A549 (cell line): ENCODE measurements at regions not wholly inside any gene's neighbourhood (a gene's known extent, or its start where the extent isn't known, plus 50 kb on each side); places are given as distances from the start of the nearest gene placed in this dataset.
"Not testable (repeated sequence)": the region's sequence is repeated elsewhere in the genome, so short reads cannot be mapped to it uniquely, and the experiment has no call there.

ENCODE experiments used
- ATAC-seq, 2 experiments: fragments of 200-7000 bp in 1 of 2; fragments of >200 bp in 1 of 2; cut with Nextera tagmentation in 1 of 2; cut with Tn5 transposase in 1 of 2; 3 replicates each; pipeline versions ENCODE4 v1.8.0 to v1.9.1; 2018 to 2020; ENCODE audit warnings: mild to moderate bottlenecking in 1 of 2, moderate library complexity in 1 of 2
- CTCF ChIA-PET: fragments of 300-600 bp; sonication (Branson Sonifier 250); formaldehyde crosslinking; extraction: SDS; loops from one replicate; lab custom pipeline; 2021; ENCODE audit warnings: antibody characterized with exemption, inconsistent platforms; lab: Yijun Ruan, JAX
- POLR2A ChIA-PET: fragments of 350-600 bp; formaldehyde crosslinking; extraction: SDS; loops from one replicate; lab custom pipeline; 2021; ENCODE audit warnings: antibody characterized with exemption, inconsistent platforms; lab: Yijun Ruan, JAX
- DNase-seq, 2 experiments: peaks; one replicate each; pipeline versions ENCODE4 v3.0.0 to v3.0.0-alpha.2; 2011 to 2016; ENCODE audit warnings: low read depth in 1 of 2, low spot score in 1 of 2
- FAIRE-seq: peaks from 2 replicates; lab custom pipeline; 2011; peaks lifted over from hg19 to GRCh38; lab: Jason Lieb, UNC
- H3K27ac ChIP-seq, 2 experiments: fragments of >200 bp; sonication (Bioruptor Twin); formaldehyde crosslinking; 3 replicates each; pipeline ENCODE4 v1.5.1; 2016 to 2017
- H3K4me1 ChIP-seq: fragments of >200 bp; sonication (Bioruptor Twin); formaldehyde crosslinking; 3 replicates; pipeline ENCODE4 v1.6.1; 2016
- H3K4me2 ChIP-seq: fragments of >200 bp; sonication (Bioruptor Twin); formaldehyde crosslinking; 3 replicates; pipeline ENCODE4 v1.6.1; 2016
- H3K4me3 ChIP-seq: fragments of >200 bp; sonication (Bioruptor Twin); formaldehyde crosslinking; 3 replicates; pipeline ENCODE4 v1.5.1; 2016
- H3K9me3 ChIP-seq: fragments of >200 bp; sonication (Bioruptor Twin); formaldehyde crosslinking; 3 replicates; pipeline ENCODE4 v1.6.1; 2016
- ATOH8 ChIP-seq: fragments of 250-450 bp; sonication (Bioruptor Pico); IDR thresholded peaks from 2 replicates; pipeline ENCODE4 v1.5.0; 2020; ENCODE audit warnings: low read depth, mild to moderate bottlenecking, moderate library complexity
- CBX8 ChIP-seq: fragments of 200-600 bp; sonication (generic); IDR thresholded peaks from 2 replicates; pipeline ENCODE4 v1.6.1; 2016
- CHD4 ChIP-seq: fragments of 200-600 bp; sonication (generic); IDR thresholded peaks from 2 replicates; pipeline ENCODE4 v1.6.1; 2016; ENCODE audit warnings: antibody characterized with exemption, mild to moderate bottlenecking, borderline replicate concordance
- EP300 ChIP-seq, 2 experiments: fragments of >200 bp; sonication (Bioruptor Twin); formaldehyde crosslinking; IDR thresholded peaks; 2 replicates in 1 of 2; 3 replicates in 1 of 2; pipeline ENCODE4 v1.6.1; 2016 to 2017
- FOXS1 ChIP-seq: fragments of 250-450 bp; sonication (Bioruptor Pico); IDR thresholded peaks from 2 replicates; pipeline ENCODE4 v1.5.0; 2020; ENCODE audit warnings: mild to moderate bottlenecking, moderate library complexity
- HDAC2 ChIP-seq: fragments of 200-600 bp; sonication (generic); IDR thresholded peaks from 2 replicates; pipeline ENCODE4 v1.6.1; 2016
- HEYL ChIP-seq: fragments of 250-450 bp; sonication (Bioruptor Pico); IDR thresholded peaks from 2 replicates; pipeline ENCODE4 v1.8.0; 2021; ENCODE audit warnings: mild to moderate bottlenecking, moderate library complexity
- HOXA7 ChIP-seq: fragments of 250-450 bp; sonication (Bioruptor Pico); IDR thresholded peaks from 2 replicates; pipeline ENCODE4 v1.5.0; 2020; ENCODE audit warnings: mild to moderate bottlenecking, moderate library complexity
- HOXB13 ChIP-seq: fragments of 250-450 bp; sonication (Bioruptor Pico); IDR thresholded peaks from 2 replicates; pipeline ENCODE4 v1.5.0; 2020; ENCODE audit warnings: low read depth, mild to moderate bottlenecking, moderate library complexity
- HOXB5 ChIP-seq: fragments of 250-450 bp; sonication (Bioruptor Pico); IDR thresholded peaks from 2 replicates; pipeline ENCODE4 v1.5.0; 2020; ENCODE audit warnings: mild to moderate bottlenecking, moderate library complexity
- JUNB ChIP-seq: fragments of >200 bp; sonication (Bioruptor Twin); formaldehyde crosslinking; IDR thresholded peaks from 2 replicates; pipeline ENCODE4 v1.6.1; 2016
- KDM1A ChIP-seq: fragments of 200-600 bp; sonication (generic); IDR thresholded peaks from 2 replicates; pipeline ENCODE4 v1.6.1; 2016; ENCODE audit warnings: low read depth, mild to moderate bottlenecking
- MAFK ChIP-seq: fragments of 450-650 bp; IDR thresholded peaks from 2 replicates; pipeline ENCODE4 v1.6.1; 2014; ENCODE audit not compliant: partially characterized antibody
- NFE2L2 ChIP-seq: fragments of 150-350 bp; conservative IDR thresholded peaks from 2 replicates; pipeline ENCODE4 v1.6.1; 2014; ENCODE audit warnings: low read length
- NPAS2 ChIP-seq: fragments of 250-450 bp; sonication (Bioruptor Pico); IDR thresholded peaks from 2 replicates; pipeline ENCODE4 v1.8.0; 2022; ENCODE audit warnings: mild to moderate bottlenecking, moderate library complexity, borderline replicate concordance
- PHF8 ChIP-seq: fragments of 200-600 bp; sonication (generic); IDR thresholded peaks from 2 replicates; pipeline ENCODE4 v1.6.1; 2016; ENCODE audit warnings: low read depth, mild to moderate bottlenecking, antibody characterized with exemption, moderate library complexity, borderline replicate concordance
- RAD21 ChIP-seq, 2 experiments: fragments of >200 bp in 1 of 2; sonication (Bioruptor Twin) in 1 of 2; formaldehyde crosslinking in 1 of 2; IDR thresholded peaks in 1 of 2; conservative IDR thresholded peaks in 1 of 2; 2 replicates in 1 of 2; 3 replicates in 1 of 2; pipeline ENCODE4 v1.6.1; 2012 to 2018; ENCODE audit warnings: inconsistent platforms in 1 of 2
- RARB ChIP-seq: fragments of 250-450 bp; sonication (Bioruptor Pico); IDR thresholded peaks from 2 replicates; pipeline ENCODE4 v1.8.0; 2021; ENCODE audit warnings: mild to moderate bottlenecking, moderate library complexity
- RCOR1 ChIP-seq: fragments of 150-350 bp; IDR thresholded peaks from 2 replicates; pipeline ENCODE4 v1.6.1; 2014; ENCODE audit warnings: antibody characterized with exemption, low read length, low read depth
- RNF2 ChIP-seq: fragments of 200-600 bp; sonication (generic); IDR thresholded peaks from 2 replicates; pipeline ENCODE4 v1.6.1; 2016; ENCODE audit warnings: low read depth, mild to moderate bottlenecking, antibody characterized with exemption, moderate library complexity, borderline replicate concordance
- SMC3 ChIP-seq: fragments of >200 bp; sonication (Bioruptor Twin); formaldehyde crosslinking; IDR thresholded peaks from 3 replicates; pipeline ENCODE4 v1.6.1; 2018; ENCODE audit warnings: inconsistent platforms
- SREBF2 ChIP-seq: fragments of 450-650 bp; IDR thresholded peaks from 2 replicates; pipeline ENCODE4 v1.6.1; 2014; ENCODE audit warnings: mild to moderate bottlenecking, moderate library complexity
- TFCP2L1 ChIP-seq: fragments of 250-450 bp; sonication (Bioruptor Pico); IDR thresholded peaks from 2 replicates; pipeline ENCODE4 v1.5.0; 2021; ENCODE audit warnings: mild to moderate bottlenecking
- TP53 ChIP-seq: fragments of 250-450 bp; sonication (Bioruptor Pico); IDR thresholded peaks from 2 replicates; pipeline ENCODE4 v1.5.0; 2021; ENCODE audit warnings: mild to moderate bottlenecking, moderate library complexity
- USF2 ChIP-seq: fragments of 450-650 bp; IDR thresholded peaks from 2 replicates; pipeline ENCODE4 v1.6.1; 2014; ENCODE audit warnings: antibody characterized with exemption
- ZC3H11A ChIP-seq: fragments of 450-650 bp; IDR thresholded peaks from 2 replicates; pipeline ENCODE4 v1.6.1; 2014; ENCODE audit warnings: antibody characterized with exemption, mild to moderate bottlenecking
- WGBS: methylation state at CpG from one replicate; pipeline ENCODE4 v1.1.6; 2017; ENCODE audit errors: missing lambda C conversion rate; 5-methylcytosine and 5-hydroxymethylcytosine counted together
- TF ChIP-seq, protein P1 (sequence below): fragments of 200-600 bp; sonication (generic); IDR thresholded peaks from 2 replicates; pipeline ENCODE4 v1.6.1; 2016; ENCODE audit warnings: antibody characterized with exemption, mild to moderate bottlenecking, moderate library complexity
- TF ChIP-seq, protein P2 (sequence below): fragments of >200 bp; sonication (Bioruptor Twin); formaldehyde crosslinking; IDR thresholded peaks from 3 replicates; pipeline ENCODE4 v1.5.1; 2016

- TF ChIP-seq, protein P1, sequence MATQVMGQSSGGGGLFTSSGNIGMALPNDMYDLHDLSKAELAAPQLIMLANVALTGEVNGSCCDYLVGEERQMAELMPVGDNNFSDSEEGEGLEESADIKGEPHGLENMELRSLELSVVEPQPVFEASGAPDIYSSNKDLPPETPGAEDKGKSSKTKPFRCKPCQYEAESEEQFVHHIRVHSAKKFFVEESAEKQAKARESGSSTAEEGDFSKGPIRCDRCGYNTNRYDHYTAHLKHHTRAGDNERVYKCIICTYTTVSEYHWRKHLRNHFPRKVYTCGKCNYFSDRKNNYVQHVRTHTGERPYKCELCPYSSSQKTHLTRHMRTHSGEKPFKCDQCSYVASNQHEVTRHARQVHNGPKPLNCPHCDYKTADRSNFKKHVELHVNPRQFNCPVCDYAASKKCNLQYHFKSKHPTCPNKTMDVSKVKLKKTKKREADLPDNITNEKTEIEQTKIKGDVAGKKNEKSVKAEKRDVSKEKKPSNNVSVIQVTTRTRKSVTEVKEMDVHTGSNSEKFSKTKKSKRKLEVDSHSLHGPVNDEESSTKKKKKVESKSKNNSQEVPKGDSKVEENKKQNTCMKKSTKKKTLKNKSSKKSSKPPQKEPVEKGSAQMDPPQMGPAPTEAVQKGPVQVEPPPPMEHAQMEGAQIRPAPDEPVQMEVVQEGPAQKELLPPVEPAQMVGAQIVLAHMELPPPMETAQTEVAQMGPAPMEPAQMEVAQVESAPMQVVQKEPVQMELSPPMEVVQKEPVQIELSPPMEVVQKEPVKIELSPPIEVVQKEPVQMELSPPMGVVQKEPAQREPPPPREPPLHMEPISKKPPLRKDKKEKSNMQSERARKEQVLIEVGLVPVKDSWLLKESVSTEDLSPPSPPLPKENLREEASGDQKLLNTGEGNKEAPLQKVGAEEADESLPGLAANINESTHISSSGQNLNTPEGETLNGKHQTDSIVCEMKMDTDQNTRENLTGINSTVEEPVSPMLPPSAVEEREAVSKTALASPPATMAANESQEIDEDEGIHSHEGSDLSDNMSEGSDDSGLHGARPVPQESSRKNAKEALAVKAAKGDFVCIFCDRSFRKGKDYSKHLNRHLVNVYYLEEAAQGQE, result no peak
Measured at GRCh38 chr4:127364911-127365310, 267.8 kb upstream of the INTU start (continued).

DNA sequence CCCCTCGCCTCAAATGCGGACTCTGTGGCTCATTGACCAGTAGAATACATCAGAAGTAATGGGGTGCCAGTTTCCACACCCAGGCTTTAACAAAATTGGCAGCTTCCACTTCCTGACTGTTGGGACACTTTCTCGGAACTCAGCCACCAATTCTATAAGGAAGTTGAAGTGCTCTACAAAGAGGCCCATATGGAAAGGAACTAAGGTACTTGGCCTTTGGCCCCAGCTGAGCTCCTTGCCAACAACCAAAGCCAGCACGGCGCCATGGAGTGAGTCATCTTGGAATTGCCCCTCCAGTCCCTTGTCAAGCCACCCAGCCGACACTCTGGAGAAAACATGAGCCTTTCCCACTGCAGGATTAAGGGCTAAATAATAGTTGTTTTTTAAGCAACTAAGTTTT, 262.2 kb upstream of the INTU start:
- ChIA-PET POLR2A (no interaction called here), CTCF (no interaction called here)
- no peak for FAIRE-seq
- TF ChIP-seq HDAC2 (no peak), KDM1A (no peak), HOXB5 (CRISPR knock-in tag) (no peak), ZC3H11A (no peak), JUNB (no peak), MAFK (no peak), TFCP2L1 (CRISPR knock-in tag) (no peak), CBX8 (no peak), ATOH8 (no peak), NPAS2 (CRISPR knock-in tag) (no peak), SREBF2 (no peak)
- no peaks in the 10 kb centered on the region for H3K4me1 ChIP-seq
- H3K4me2 ChIP-seq, result no peak overlapping the region
- ATAC-seq, result no peak
- WGBS, result 23% methylated on average over 6 of the region's 6 CpGs
- H3K9me3 ChIP-seq, result no peaks in the 10 kb centered on the region
- no peak overlapping the region for H3K27ac ChIP-seq
- no peak for DNase-seq
- no peak overlapping the region for H3K4me3 ChIP-seq

- TF ChIP-seq HOXA7 (no peak), EP300 (IDR thresholded peaks at IDR 0.05) (no peak), CBX8 (no peak), RAD21 (conservative IDR thresholded peaks at IDR 0.05 in 1 of 2, IDR thresholded peaks at IDR 0.05 in 1 of 2) (no peak), TP53 (CRISPR knock-in tag) (no peak), SMC3 (no peak), NFE2L2 (no peak), CHD4 (no peak), HOXB13 (CRISPR knock-in tag) (no peak), KDM1A (no peak), FOXS1 (no peak), RNF2 (no peak), USF2 (no peak), RARB (CRISPR knock-in tag) (no peak), HEYL (no peak), MAFK (no peak), RCOR1 (no peak), PHF8 (no peak)
- TF ChIP-seq, protein P2, sequence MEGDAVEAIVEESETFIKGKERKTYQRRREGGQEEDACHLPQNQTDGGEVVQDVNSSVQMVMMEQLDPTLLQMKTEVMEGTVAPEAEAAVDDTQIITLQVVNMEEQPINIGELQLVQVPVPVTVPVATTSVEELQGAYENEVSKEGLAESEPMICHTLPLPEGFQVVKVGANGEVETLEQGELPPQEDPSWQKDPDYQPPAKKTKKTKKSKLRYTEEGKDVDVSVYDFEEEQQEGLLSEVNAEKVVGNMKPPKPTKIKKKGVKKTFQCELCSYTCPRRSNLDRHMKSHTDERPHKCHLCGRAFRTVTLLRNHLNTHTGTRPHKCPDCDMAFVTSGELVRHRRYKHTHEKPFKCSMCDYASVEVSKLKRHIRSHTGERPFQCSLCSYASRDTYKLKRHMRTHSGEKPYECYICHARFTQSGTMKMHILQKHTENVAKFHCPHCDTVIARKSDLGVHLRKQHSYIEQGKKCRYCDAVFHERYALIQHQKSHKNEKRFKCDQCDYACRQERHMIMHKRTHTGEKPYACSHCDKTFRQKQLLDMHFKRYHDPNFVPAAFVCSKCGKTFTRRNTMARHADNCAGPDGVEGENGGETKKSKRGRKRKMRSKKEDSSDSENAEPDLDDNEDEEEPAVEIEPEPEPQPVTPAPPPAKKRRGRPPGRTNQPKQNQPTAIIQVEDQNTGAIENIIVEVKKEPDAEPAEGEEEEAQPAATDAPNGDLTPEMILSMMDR, result no peak
- Histone ChIP-seq H3K27ac (no peak overlapping the region), H3K4me1 (no peaks in the 10 kb centered on the region), H3K9me3 (no peaks in the 10 kb centered on the region), H3K4me2 (no peak overlapping the region), H3K4me3 (no peak overlapping the region)
- ATAC-seq (no peak), FAIRE-seq (no peak), DNase-seq (no peak)
- WGBS, result 39% methylated on average over 6 of the region's 7 CpGs
- ChIA-PET CTCF (no interaction called here), POLR2A (no interaction called here)
Measured at GRCh38 chr4:127379499-127379898, 253.3 kb upstream of the INTU start.

DNA sequence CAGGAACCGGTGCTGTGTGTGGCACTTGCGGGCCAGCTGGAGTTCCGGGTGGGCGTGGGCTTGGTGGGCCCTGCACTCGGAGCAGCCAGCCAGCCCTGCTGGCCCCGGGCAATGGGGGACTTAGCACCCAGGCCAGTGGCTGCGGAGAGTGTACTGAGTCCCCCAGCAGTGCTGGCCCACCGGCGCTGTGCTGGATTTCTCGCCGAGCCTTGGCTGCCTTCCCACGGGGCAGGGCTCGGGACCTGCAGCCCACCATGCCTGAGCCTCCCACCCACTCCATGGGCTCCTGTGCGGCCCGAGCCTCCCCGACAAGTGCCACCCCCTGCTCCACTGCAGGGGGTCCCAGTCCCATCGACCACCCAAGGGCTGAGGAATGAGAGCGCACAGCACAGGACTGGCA, 252.8 kb upstream of the INTU start:
- H3K27ac ChIP-seq, H3K9me3 ChIP-seq, POLR2A ChIA-PET, FAIRE-seq, DNase-seq, H3K4me2 ChIP-seq, H3K4me3 ChIP-seq, CTCF ChIA-PET, H3K4me1 ChIP-seq, ATAC-seq: not testable (repeated sequence)
- 56% methylated on average over 9 of the region's 18 CpGs for WGBS
